ENCODE measurements at regions not wholly inside any gene's neighbourhood (a gene's known extent, or its start where the extent isn't known, plus 50 kb on each side); places are given as distances from the start of the nearest gene placed in this dataset.

GRCh38 chr20:11270566-11270965, 596.8 kb upstream of the JAG1 start:
- DNase-seq (ENCODE audit: low read depth in 4 of 4, low spot score in 1 of 4), result no peak

- DNase-seq (ENCODE audit: low read depth in 4 of 4, low spot score in 1 of 4), result no peak
Measured at GRCh38 chr20:11271319-11271718, 597.5 kb upstream of the JAG1 start.

GRCh38 chr20:11271920-11272594, 598.3 kb upstream of the JAG1 start:
- DNase-seq (ENCODE audit: low read depth in 4 of 4, low spot score in 1 of 4), result no peak

GRCh38 chr20:11274141-11274594, 600.4 kb upstream of the JAG1 start:
- no peak for DNase-seq (ENCODE audit: low read depth in 4 of 4, low spot score in 1 of 4)

- no peak for DNase-seq (ENCODE audit: low read depth in 4 of 4, low spot score in 1 of 4)
Measured at GRCh38 chr20:11275740-11276139, 601.9 kb upstream of the JAG1 start.

DNA sequence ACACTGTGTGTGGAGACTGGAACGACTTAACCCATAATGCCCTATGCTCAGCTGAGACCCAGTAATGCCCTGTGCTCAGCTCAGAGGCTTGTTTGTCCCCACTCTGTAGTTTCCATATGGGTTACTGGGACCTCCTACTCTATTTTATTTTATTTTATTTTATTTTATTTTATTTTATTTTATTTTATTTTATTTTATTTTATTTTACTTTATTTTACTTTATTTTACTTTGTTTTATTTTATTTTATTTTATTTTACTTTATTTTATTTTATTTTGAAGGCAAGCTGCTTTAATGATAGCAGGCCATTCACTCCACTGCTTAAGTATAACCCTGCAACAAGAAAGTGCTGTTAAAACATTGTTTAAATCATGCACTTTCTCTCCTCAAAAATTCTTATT, 603.4 kb upstream of the JAG1 start:
- DNase-seq (ENCODE audit: low read depth in 4 of 4, low spot score in 1 of 4), result no peak

DNA sequence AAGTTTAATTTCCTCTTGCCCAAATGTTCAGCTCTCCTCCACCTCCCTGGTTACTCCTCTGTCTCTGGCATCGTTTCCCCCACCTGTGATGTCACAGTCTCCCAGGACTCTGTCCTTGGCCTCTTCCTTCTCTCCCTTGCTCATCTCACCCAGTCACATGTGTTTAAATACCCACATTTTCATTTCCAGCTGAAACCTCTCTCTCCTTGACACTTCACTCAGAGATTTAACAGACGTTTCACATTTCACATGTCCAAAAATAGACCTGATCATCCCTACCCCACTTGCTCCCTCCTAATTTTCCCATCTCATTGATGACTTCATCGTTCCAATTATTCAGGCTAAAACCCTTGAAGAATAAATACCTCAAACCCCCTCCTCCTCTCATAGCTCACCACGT, 604.1 kb upstream of the JAG1 start:
- DNase-seq (ENCODE audit: low read depth in 4 of 4, low spot score in 1 of 4), result no peak

DNA sequence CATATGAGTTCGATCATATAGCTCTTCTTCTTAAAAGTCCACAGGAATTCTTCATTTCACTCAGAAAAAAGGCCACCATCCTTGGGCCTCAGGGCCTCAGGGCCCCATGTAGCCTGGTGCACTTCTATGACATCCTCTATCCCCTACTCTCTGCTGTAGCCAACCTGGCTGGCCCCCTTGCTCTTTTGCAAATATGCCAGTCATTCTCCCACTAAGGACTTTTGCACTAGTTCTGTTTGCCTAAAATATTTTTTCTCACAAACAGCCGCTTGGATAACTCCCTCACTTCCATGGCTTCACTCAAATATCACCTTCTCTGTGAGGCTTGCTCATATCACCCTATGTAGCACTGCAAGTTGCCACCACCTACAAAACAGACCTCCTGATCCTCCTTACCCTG, 604.7 kb upstream of the JAG1 start:
- no peak for DNase-seq (ENCODE audit: low read depth in 4 of 4, low spot score in 1 of 4)

DNA sequence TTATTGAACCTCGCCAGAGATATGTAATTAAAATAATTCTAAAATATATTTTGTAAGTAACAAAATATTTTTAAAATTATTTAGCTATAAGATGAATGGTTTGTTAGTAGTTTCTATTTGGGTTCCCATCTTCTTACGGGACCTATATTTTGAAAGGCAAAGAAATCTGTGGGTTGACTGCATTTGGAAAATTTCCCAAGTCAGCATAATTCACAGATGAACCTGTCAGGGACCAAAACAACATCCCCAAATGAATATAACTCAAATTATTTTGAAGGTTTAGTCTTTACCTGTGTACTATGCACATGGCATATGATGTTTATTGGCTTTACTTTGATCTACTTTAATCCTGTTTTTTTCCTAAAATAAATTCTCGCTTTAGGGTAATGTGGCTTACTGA, 607.4 kb upstream of the JAG1 start:
- no peak for DNase-seq (ENCODE audit: low read depth in 4 of 4, low spot score in 1 of 4)

- DNase-seq (ENCODE audit: low read depth in 4 of 4, low spot score in 1 of 4), result no peak
Measured at GRCh38 chr20:11281768-11282167, 608.0 kb upstream of the JAG1 start.

- DNase-seq (ENCODE audit: low read depth in 4 of 4, low spot score in 1 of 4), result no peak
Measured at GRCh38 chr20:11287126-11287525, 613.3 kb upstream of the JAG1 start.

- no peak for DNase-seq (ENCODE audit: low read depth in 4 of 4, low spot score in 1 of 4)
Measured at GRCh38 chr20:11296221-11296620, 621.5 kb upstream of the BTBD3 start.

DNA sequence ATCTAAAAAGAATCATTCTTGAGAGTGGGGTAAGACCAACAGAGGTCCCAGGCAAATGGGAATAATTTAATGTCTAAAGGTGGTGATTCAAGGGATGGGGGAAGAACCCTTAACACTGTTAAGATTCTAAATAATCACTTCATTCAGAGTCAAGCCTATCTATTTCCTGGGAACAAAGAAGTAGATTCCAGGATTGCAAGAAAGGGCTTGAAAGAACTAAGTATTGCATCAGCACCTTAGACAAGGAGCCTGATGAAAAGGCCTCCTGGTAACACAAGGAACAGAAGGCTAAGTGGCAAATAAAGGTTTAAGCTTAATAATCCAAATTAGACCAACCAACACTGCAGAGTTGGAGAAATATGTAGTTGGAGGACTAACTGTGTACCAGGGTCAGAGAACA, 620.7 kb upstream of the BTBD3 start:
- DNase-seq (ENCODE audit: low read depth in 4 of 4, low spot score in 1 of 4), result no peak

DNA sequence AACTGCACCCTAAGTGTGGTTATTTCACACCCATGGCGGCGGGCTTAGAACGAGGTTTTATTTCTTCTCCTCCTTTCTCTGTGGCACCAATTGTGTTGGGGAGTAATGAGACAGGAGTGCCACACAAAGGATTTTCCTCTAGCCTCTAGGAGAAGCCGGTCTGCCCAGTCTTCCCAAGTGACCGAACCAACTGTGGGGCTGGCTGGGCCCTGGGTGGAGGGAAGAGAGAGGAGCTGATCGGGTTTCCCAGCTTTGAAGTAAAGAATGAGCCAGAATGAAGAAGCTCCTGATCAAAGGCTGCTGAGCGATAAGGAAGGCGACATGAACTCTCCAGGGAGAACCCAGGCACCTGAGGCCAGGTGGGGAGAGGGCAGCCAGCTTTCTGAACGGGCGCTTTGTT, 616.0 kb upstream of the BTBD3 start:
- DNase-seq (ENCODE audit: low read depth in 4 of 4, low spot score in 1 of 4), result no peak

GRCh38 chr20:11302436-11302835, 615.3 kb upstream of the BTBD3 start:
- DNase-seq (ENCODE audit: low read depth in 4 of 4, low spot score in 1 of 4), result no peak

GRCh38 chr20:11304795-11305194, 612.9 kb upstream of the BTBD3 start:
- DNase-seq (ENCODE audit: low read depth in 4 of 4, low spot score in 1 of 4), result no peak

DNA sequence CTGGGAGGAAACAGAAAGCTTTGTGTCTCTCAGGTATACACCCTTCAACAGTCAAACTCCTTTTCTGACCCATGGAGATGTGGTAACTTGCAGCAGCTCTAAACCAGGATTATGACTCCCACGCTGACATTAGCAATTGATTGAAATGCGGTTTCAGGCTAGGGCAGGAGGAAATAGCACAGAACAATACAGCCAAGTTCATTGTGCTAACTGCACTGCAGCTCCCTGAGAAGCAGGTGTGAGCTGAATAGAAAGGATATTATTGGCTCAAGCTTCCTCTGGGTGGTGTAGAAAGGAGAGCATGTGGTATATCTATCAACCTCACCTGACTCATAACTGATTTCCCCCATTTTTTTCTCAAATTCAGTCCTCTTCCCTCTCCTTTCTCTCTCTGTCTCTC, 612.3 kb upstream of the BTBD3 start:
- DNase-seq (ENCODE audit: low read depth in 4 of 4, low spot score in 1 of 4), result no peak

DNA sequence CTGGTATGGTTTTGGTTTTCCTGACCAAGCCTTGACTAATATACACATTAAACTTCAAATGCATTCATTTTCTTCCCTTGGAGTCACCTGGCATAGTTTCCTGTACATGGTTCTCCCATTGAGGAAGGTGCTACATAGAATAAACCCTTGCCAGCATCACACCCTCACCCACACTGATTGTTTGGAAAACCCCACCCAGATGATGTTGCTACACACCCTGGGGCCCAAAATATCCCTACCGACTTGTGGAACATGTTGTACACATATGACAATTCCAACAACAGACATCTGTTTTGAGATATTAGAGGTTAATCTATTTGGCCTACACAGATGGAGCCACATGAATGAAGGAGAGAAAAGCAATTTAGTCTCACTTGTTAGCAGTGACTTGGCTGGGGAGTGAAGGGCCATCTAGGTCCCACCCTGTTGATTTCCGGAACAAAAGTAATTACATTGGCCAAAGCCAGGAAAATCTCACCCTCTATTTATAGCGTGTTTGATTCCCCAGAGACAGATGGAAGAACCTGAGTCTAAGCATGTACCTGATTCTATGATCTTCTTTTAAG, 606.0 kb upstream of the BTBD3 start:
- no peak for DNase-seq (ENCODE audit: low read depth in 4 of 4, low spot score in 1 of 4)

- DNase-seq (ENCODE audit: low read depth in 4 of 4, low spot score in 1 of 4), result no peak
Measured at GRCh38 chr20:11315525-11315924, 602.2 kb upstream of the BTBD3 start.

- DNase-seq (ENCODE audit: low read depth in 4 of 4, low spot score in 1 of 4), result no peak
Measured at GRCh38 chr20:11316244-11316643, 601.4 kb upstream of the BTBD3 start.

- DNase-seq (ENCODE audit: low read depth in 4 of 4, low spot score in 1 of 4), result no peak
Measured at GRCh38 chr20:11320033-11320432, 597.7 kb upstream of the BTBD3 start.

DNA sequence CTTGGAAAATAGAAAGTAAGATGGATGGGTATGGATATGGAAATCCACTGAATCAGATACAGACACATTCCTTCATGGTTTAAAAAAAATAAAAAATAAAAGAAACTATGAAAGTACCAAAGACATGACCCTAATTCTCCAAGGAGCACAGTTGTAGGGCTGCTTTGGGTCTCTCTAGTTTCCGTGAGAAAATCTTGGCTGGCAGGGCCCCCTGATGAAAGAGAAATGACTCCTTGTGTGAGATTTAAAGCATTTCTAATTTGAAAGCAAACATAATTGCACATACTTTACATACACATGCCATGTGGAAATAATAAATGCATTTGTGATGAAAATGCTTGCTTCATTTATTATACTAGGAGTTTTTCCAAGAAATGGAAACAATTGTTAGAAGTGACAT, 593.9 kb upstream of the BTBD3 start:
- DNase-seq (ENCODE audit: low read depth in 4 of 4, low spot score in 1 of 4), result no peak

DNA sequence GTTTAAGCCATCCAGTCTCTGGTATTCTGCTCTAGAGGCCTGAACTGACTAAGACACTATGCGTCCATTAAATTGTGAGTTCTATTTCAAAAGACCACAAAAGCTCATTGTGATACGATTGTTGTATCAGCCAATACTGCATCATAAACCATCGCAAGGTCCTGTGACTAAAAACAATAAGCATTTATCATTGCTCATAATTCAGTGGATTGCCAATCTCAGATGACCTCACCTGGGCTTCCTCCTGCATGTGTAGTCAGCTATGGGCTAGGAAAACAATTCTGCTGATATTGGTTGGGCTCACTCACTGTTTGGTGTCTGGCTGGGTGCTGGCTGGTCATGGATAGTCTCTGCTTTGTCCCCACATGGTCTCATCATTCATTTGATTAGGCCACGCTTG, 592.7 kb upstream of the BTBD3 start:
- no peak for DNase-seq (ENCODE audit: low read depth in 4 of 4, low spot score in 1 of 4)

Data from stimulated activated CD4-positive, alpha-beta T cell treated with anti-CD3 and anti-CD28 coated beads, Interleukin-1b, Interleukin-23, amount 100 ng/mL, for 24 hours (primary cell).